OCI-LY1 (cell line): ENCODE measurements at regions not wholly inside any gene's neighbourhood (a gene's known extent, or its start where the extent isn't known, plus 50 kb on each side); places are given as distances from the start of the nearest gene placed in this dataset.

Experiments
- EZH2 ChIP-seq: fragments of 200-600 bp; sonication (generic), shearing (Covaris generic); IDR thresholded peaks from 2 replicates; pipeline ENCODE4 v1.8.0; 2017; ENCODE audit warnings: borderline replicate concordance, mixed run types, mild to moderate bottlenecking, antibody characterized with exemption, low read length, moderate library complexity, mixed read lengths
- TF ChIP-seq, protein P1 (sequence below): fragments of 200-600 bp; sonication (generic), shearing (Covaris generic); IDR thresholded peaks from 2 replicates; pipeline ENCODE4 v1.5.1; 2017; ENCODE audit warnings: mild to moderate bottlenecking, antibody characterized with exemption, low read length, moderate library complexity, mixed read lengths

DNA sequence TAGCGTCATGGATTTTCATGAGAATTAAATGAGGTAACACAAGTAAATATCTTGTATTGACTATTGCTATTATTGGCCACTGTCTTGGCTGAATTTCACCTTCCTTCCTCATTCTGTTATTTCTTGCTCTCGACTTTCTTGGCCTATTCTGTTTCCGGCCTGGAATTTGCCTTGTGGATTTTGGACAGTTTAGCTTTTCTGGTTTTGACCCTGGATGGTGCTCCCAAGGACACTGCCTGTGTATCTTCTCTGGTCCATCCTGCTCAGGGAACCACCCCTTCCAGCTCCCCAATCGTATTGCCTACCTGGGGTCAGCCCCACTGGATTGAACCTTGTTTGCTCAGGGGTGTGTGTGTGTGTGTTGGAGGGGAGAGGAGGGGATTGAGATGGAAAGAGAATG is 376.2 kb upstream of the C2CD4B start:
- no peak for TF ChIP-seq EZH2
- TF ChIP-seq, protein P1, sequence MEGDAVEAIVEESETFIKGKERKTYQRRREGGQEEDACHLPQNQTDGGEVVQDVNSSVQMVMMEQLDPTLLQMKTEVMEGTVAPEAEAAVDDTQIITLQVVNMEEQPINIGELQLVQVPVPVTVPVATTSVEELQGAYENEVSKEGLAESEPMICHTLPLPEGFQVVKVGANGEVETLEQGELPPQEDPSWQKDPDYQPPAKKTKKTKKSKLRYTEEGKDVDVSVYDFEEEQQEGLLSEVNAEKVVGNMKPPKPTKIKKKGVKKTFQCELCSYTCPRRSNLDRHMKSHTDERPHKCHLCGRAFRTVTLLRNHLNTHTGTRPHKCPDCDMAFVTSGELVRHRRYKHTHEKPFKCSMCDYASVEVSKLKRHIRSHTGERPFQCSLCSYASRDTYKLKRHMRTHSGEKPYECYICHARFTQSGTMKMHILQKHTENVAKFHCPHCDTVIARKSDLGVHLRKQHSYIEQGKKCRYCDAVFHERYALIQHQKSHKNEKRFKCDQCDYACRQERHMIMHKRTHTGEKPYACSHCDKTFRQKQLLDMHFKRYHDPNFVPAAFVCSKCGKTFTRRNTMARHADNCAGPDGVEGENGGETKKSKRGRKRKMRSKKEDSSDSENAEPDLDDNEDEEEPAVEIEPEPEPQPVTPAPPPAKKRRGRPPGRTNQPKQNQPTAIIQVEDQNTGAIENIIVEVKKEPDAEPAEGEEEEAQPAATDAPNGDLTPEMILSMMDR, result no peak
